A673 (cell line): ENCODE measurements at regions not wholly inside any gene's neighbourhood (a gene's known extent, or its start where the extent isn't known, plus 50 kb on each side); places are given as distances from the start of the nearest gene placed in this dataset.

Experiments
- BruUV-seq: library from RNA; stranded (reverse); fragments of 400-500 nt; replicated peaks from 2 replicates; lab custom pipeline; 2021; lab: Mats Ljungman, UMichigan
- CTCF ChIA-PET: fragments of 300-600 bp; sonication (Branson Sonifier 250); formaldehyde crosslinking; loops from one replicate; lab custom pipeline; 2022; ENCODE audit warnings: antibody characterized with exemption; lab: Charles Lee
- POLR2A ChIA-PET: fragments of 300-600 bp; sonication (Branson Sonifier 250); formaldehyde crosslinking; loops from one replicate; lab custom pipeline; 2022; ENCODE audit warnings: antibody characterized with exemption; ENCODE audit not compliant: low non-redundant PET; lab: Charles Lee
- DNase-seq: peaks from one replicate; pipeline ENCODE4 v3.0.0-alpha.2; 2015; ENCODE audit warnings: low spot score
- H3K27ac ChIP-seq: fragments of 200-600 bp; sonication (generic); 2 replicates; pipeline ENCODE4 v1.5.1; 2016; ENCODE audit warnings: mixed run types, low read depth, mild to moderate bottlenecking, mixed read lengths, antibody characterized with exemption, low read length; ENCODE audit not compliant: poor library complexity, severe bottlenecking
- H3K27me3 ChIP-seq: fragments of 200-600 bp; sonication (generic); replicated peaks from 2 replicates; pipeline ENCODE4 v1.6.1; 2017; ENCODE audit warnings: mixed run types, low read depth, mild to moderate bottlenecking, mixed read lengths, antibody characterized with exemption, low read length; ENCODE audit not compliant: insufficient read depth, poor library complexity
- H3K36me3 ChIP-seq: fragments of 200-600 bp; sonication (generic); 2 replicates; pipeline ENCODE4 v1.6.1; 2016; ENCODE audit warnings: mixed run types, mild to moderate bottlenecking, mixed read lengths, antibody characterized with exemption, low read length; ENCODE audit not compliant: insufficient read depth, poor library complexity, severe bottlenecking
- H3K4me1 ChIP-seq: fragments of 200-600 bp; sonication (generic); 2 replicates; pipeline ENCODE4 v1.6.1; 2017; ENCODE audit warnings: mixed run types, mild to moderate bottlenecking, mixed read lengths, antibody characterized with exemption, low read length; ENCODE audit not compliant: insufficient read depth, poor library complexity, severe bottlenecking
- H3K4me3 ChIP-seq: fragments of 200-600 bp; sonication (generic); 2 replicates; pipeline ENCODE4 v1.5.1; 2016; ENCODE audit warnings: low read depth, mixed run types, mild to moderate bottlenecking, mixed read lengths, low read length; ENCODE audit not compliant: poor library complexity, severe bottlenecking
- H3K9me3 ChIP-seq: fragments of 200-600 bp; sonication (generic); 2 replicates; pipeline ENCODE4 v1.6.1; 2016; ENCODE audit warnings: mixed run types, low read depth, mild to moderate bottlenecking, mixed read lengths, antibody characterized with exemption, low read length; ENCODE audit not compliant: poor library complexity, severe bottlenecking
- EZH2 ChIP-seq: fragments of 200-600 bp; sonication (generic); IDR thresholded peaks from 2 replicates; pipeline ENCODE4 v1.6.1; 2017; ENCODE audit warnings: borderline replicate concordance, low read depth, mild to moderate bottlenecking, mixed read lengths, antibody characterized with exemption, low read length; ENCODE audit not compliant: poor library complexity, severe bottlenecking
- intact Hi-C: fragments of 100-400 bp; cut with micrococcal nuclease; formaldehyde crosslinking; loops from one replicate; pipeline ENCODE4 v1.10.0; 2022; ENCODE audit not compliant: unreplicated experiment
- TF ChIP-seq, protein P1 (sequence below): fragments of 300-800, 200-600 bp; sonication (generic); conservative IDR thresholded peaks from 2 replicates; pipeline ENCODE4 v1.5.1; 2017; ENCODE audit warnings: low read depth, mild to moderate bottlenecking, antibody characterized with exemption, low read length, moderate library complexity, mixed read lengths

- H3K27ac ChIP-seq: no peak overlapping the region
- no peaks in the 10 kb centered on the region for H3K9me3 ChIP-seq
- ChIA-PET CTCF (no interaction called here), POLR2A (no interaction called here)
- H3K4me3 ChIP-seq: no peak overlapping the region
- no peak for TF ChIP-seq EZH2
- TF ChIP-seq, protein P1, sequence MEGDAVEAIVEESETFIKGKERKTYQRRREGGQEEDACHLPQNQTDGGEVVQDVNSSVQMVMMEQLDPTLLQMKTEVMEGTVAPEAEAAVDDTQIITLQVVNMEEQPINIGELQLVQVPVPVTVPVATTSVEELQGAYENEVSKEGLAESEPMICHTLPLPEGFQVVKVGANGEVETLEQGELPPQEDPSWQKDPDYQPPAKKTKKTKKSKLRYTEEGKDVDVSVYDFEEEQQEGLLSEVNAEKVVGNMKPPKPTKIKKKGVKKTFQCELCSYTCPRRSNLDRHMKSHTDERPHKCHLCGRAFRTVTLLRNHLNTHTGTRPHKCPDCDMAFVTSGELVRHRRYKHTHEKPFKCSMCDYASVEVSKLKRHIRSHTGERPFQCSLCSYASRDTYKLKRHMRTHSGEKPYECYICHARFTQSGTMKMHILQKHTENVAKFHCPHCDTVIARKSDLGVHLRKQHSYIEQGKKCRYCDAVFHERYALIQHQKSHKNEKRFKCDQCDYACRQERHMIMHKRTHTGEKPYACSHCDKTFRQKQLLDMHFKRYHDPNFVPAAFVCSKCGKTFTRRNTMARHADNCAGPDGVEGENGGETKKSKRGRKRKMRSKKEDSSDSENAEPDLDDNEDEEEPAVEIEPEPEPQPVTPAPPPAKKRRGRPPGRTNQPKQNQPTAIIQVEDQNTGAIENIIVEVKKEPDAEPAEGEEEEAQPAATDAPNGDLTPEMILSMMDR: no peak
- H3K36me3 ChIP-seq: no peaks in the 10 kb centered on the region
- intact Hi-C loops: no loop called here
- DNase-seq: no peak
- BruUV-seq: no TSS peak
- no peaks in the 10 kb centered on the region for H3K4me1 ChIP-seq
- H3K27me3 ChIP-seq: no peaks in the 10 kb centered on the region
These were observed 199.4 kb downstream of the SATB1 start for GRCh38 chr3:18225709-18226108.

DNA sequence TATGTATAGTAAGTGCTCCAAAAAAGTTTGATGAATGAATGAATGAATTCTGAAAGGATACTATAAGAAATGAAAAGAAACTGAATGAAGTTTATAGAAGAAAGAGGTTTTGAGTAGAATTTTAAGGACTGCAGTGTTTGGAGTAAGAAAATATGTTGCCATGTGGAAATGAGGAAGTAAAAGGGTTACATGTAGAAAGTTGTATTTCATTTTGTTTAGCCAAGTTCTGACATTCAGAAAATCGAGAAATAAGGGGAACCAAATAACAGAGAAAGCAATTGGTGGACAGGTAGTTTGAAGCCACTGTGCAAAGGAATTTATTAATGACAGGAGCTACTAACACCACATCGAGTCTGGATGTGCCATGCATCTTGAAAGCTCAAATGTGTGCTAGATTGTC is 200.7 kb downstream of the SATB1 start:
- Histone ChIP-seq H3K9me3 (no peaks in the 10 kb centered on the region), H3K27ac (no peak overlapping the region), H3K4me1 (no peaks in the 10 kb centered on the region), H3K36me3 (no peaks in the 10 kb centered on the region), H3K4me3 (no peak overlapping the region), H3K27me3 (no peaks in the 10 kb centered on the region)
- POLR2A ChIA-PET: no interaction called here
- TF ChIP-seq EZH2: no peak
- TF ChIP-seq, protein P1: no peak
- CTCF ChIA-PET: no interaction called here
- no peak for DNase-seq
- no TSS peak for BruUV-seq
- intact Hi-C loops: no loop called here

GRCh38 chr3:18223974-18224373 is 201.2 kb downstream of the SATB1 start:
- no peaks in the 10 kb centered on the region for H3K9me3 ChIP-seq
- BruUV-seq: no TSS peak

More at GRCh38 chr3:18223974-18224373, 201.2 kb downstream of the SATB1 start:
- Histone ChIP-seq H3K36me3 (no peaks in the 10 kb centered on the region), H3K27me3 (no peaks in the 10 kb centered on the region), H3K27ac (no peak overlapping the region), H3K4me1 (no peaks in the 10 kb centered on the region), H3K4me3 (no peak overlapping the region)
- ChIA-PET CTCF (no interaction called here), POLR2A (no interaction called here)
- DNase-seq: no peak
- intact Hi-C loops: no loop called here
- no peak for TF ChIP-seq EZH2
- TF ChIP-seq, protein P1: no peak
